Osteoblast (primary cell): ENCODE measurements at regions not wholly inside any gene's neighbourhood (a gene's known extent, or its start where the extent isn't known, plus 50 kb on each side); places are given as distances from the start of the nearest gene placed in this dataset.
A peak's percentile ranks its signal among the peaks of the same experiment; 100 is the strongest.

Experiments used
- DNase-seq: peaks from one replicate; pipeline ENCODE4 v3.0.0; 2011; ENCODE audit warnings: low spot score, mixed read lengths; ENCODE audit not compliant: insufficient read length; ENCODE audit errors: missing footprints
- H2AFZ ChIP-seq: 2 replicates; pipeline ENCODE4 v1.6.0; 2011; ENCODE audit warnings: mild to moderate bottlenecking, low read length
- H3K27ac ChIP-seq: 2 replicates; pipeline ENCODE4 v1.5.1; 2011; ENCODE audit warnings: mild to moderate bottlenecking, low read depth, low read length, moderate library complexity
- H3K27me3 ChIP-seq: 2 replicates; pipeline ENCODE4 v1.6.0; 2012; ENCODE audit warnings: mild to moderate bottlenecking, control low read depth, inconsistent platforms, low read length, moderate library complexity; ENCODE audit not compliant: insufficient read depth
- H3K36me3 ChIP-seq: 2 replicates; pipeline ENCODE4 v1.5.1; 2011; ENCODE audit warnings: mild to moderate bottlenecking, low read length, control low read depth, moderate library complexity; ENCODE audit not compliant: insufficient read depth
- H3K4me1 ChIP-seq: 2 replicates; pipeline ENCODE4 v1.5.1; 2011; ENCODE audit warnings: mild to moderate bottlenecking, low read length, control low read depth, moderate library complexity; ENCODE audit not compliant: insufficient read depth
- H3K4me2 ChIP-seq: 2 replicates; pipeline ENCODE4 v1.6.0; 2011; ENCODE audit warnings: mild to moderate bottlenecking, low read length; ENCODE audit not compliant: insufficient read depth
- H3K4me3 ChIP-seq: fragments of 200-600 bp; sonication (generic); 3 replicates; pipeline ENCODE4 v1.5.1; 2012; ENCODE audit warnings: mild to moderate bottlenecking, low read length, inconsistent platforms; ENCODE audit not compliant: insufficient read depth
- H3K79me2 ChIP-seq: 2 replicates; pipeline ENCODE4 v1.6.0; 2012; ENCODE audit warnings: mild to moderate bottlenecking, low read length, control low read depth, inconsistent platforms; ENCODE audit not compliant: insufficient read depth
- H3K9me3 ChIP-seq: 2 replicates; pipeline ENCODE4 v1.5.1; 2011; ENCODE audit warnings: low read depth, low read length, control low read depth
- H4K20me1 ChIP-seq: 2 replicates; pipeline ENCODE4 v1.6.0; 2012; ENCODE audit warnings: mild to moderate bottlenecking, low read length, control low read depth; ENCODE audit not compliant: insufficient read depth
- TF ChIP-seq, protein P1 (sequence below): IDR thresholded peaks from 2 replicates; pipeline ENCODE4 v1.5.1; 2011; ENCODE audit warnings: mild to moderate bottlenecking, low read depth, low read length, moderate library complexity; ENCODE audit errors: extremely low read depth

DNA sequence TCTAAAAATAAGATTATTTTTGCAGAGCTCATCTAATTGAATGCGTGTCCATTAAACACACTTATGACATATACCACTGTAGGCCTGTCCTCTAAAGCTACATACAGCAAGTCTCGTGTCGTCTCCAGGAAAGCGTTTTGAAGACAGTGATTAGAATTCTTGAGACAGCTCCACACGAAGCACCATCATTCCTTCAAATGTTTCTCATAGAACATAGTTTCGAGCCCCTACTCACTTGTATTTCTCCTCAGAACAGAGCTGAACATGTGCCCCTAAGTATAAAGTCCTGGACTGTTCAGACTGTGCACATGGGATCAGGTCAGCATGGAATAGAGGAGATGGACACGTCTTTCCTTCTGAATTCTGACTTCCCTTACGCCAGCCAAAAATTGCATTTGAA is 64.5 kb upstream of the HMGA2 start:
- no peak overlapping the region for H3K4me3 ChIP-seq
- H3K27ac ChIP-seq = no peak overlapping the region
- H3K9me3 ChIP-seq = no peaks in the 10 kb centered on the region
- no peak overlapping the region for H2AFZ ChIP-seq
- no peak overlapping the region for H3K4me2 ChIP-seq
- no peaks in the 10 kb centered on the region for H3K36me3 ChIP-seq
- DNase-seq = no peak
- no peaks in the 10 kb centered on the region for H3K79me2 ChIP-seq
- H4K20me1 ChIP-seq = no peaks in the 10 kb centered on the region
- TF ChIP-seq, protein P1, sequence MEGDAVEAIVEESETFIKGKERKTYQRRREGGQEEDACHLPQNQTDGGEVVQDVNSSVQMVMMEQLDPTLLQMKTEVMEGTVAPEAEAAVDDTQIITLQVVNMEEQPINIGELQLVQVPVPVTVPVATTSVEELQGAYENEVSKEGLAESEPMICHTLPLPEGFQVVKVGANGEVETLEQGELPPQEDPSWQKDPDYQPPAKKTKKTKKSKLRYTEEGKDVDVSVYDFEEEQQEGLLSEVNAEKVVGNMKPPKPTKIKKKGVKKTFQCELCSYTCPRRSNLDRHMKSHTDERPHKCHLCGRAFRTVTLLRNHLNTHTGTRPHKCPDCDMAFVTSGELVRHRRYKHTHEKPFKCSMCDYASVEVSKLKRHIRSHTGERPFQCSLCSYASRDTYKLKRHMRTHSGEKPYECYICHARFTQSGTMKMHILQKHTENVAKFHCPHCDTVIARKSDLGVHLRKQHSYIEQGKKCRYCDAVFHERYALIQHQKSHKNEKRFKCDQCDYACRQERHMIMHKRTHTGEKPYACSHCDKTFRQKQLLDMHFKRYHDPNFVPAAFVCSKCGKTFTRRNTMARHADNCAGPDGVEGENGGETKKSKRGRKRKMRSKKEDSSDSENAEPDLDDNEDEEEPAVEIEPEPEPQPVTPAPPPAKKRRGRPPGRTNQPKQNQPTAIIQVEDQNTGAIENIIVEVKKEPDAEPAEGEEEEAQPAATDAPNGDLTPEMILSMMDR = no peak
- H3K4me1 ChIP-seq = no peaks in the 10 kb centered on the region
- no peaks in the 10 kb centered on the region for H3K27me3 ChIP-seq

GRCh38 chr12:65761301-65761700 is 63.0 kb upstream of the HMGA2 start:
- no peaks in the 10 kb centered on the region for H3K79me2 ChIP-seq
- H3K4me2 ChIP-seq = no peak overlapping the region
- no peak overlapping the region for H3K27ac ChIP-seq
- no peaks in the 10 kb centered on the region for H3K9me3 ChIP-seq
- no peak overlapping the region for H3K4me3 ChIP-seq
- TF ChIP-seq, protein P1 = no peak
- no peaks in the 10 kb centered on the region for H4K20me1 ChIP-seq
- peaks cover 9% of the 10 kb centered on the region for H3K4me1 ChIP-seq
- no peaks in the 10 kb centered on the region for H3K27me3 ChIP-seq
- H2AFZ ChIP-seq = no peak overlapping the region
- no peaks in the 10 kb centered on the region for H3K36me3 ChIP-seq
- DNase-seq = no peak

- Histone ChIP-seq H3K36me3 (no peaks in the 10 kb centered on the region), H3K27ac (no peak overlapping the region), H4K20me1 (no peaks in the 10 kb centered on the region), H3K9me3 (no peaks in the 10 kb centered on the region), H3K4me2 (no peak overlapping the region), H3K27me3 (no peaks in the 10 kb centered on the region), H3K79me2 (no peaks in the 10 kb centered on the region), H3K4me1 (peaks cover 9% of the 10 kb centered on the region), H3K4me3 (no peak overlapping the region), H2AFZ (no peak overlapping the region)
- DNase-seq = no peak
- TF ChIP-seq, protein P1 = no peak
Measured at GRCh38 chr12:65764325-65764724, 60.0 kb upstream of the HMGA2 start.

DNA sequence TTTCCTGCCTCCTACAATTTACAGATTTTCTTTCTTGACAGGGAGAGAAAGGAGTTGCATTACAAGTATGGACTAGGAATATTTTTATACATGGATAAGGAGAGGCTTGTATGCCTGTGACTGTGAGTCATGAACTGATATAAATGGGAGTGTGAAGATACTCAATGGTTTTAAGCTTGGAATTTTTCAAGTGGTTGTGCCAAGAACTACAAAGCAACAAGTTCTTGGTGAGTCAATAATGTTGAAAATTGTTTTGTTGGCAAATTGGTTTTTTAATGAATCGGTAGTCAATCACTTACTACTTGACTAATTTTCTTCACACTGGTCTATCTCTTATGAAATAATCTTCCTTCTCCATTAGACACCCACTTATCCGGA is 58.9 kb upstream of the HMGA2 start:
- peaks cover 9% of the 10 kb centered on the region for H3K4me1 ChIP-seq
- peak overlapping the region; percentile 25 for H3K4me2 ChIP-seq
- no peaks in the 10 kb centered on the region for H3K9me3 ChIP-seq
- no peaks in the 10 kb centered on the region for H3K27me3 ChIP-seq
- no peak overlapping the region for H3K4me3 ChIP-seq
- H3K79me2 ChIP-seq = no peaks in the 10 kb centered on the region
- no peaks in the 10 kb centered on the region for H4K20me1 ChIP-seq
- no peak overlapping the region for H2AFZ ChIP-seq
- TF ChIP-seq, protein P1 = no peak
- no peak overlapping the region for H3K27ac ChIP-seq
- H3K36me3 ChIP-seq = no peaks in the 10 kb centered on the region
- DNase-seq = peak; percentile 66
